ENCODE measurements at regions not wholly inside any gene's neighbourhood (a gene's known extent, or its start where the extent isn't known, plus 50 kb on each side); places are given as distances from the start of the nearest gene placed in this dataset.

GRCh38 chr3:118504906-118505305, 529.7 kb downstream of the IGSF11 start:
- H3K4me3 ChIP-seq (ENCODE audit: low read depth, low read length), result no peak overlapping the region
- DNase-seq (ENCODE audit: low read depth), result no peak
- TF ChIP-seq CTCF (conservative IDR thresholded peaks at IDR 0.05; ENCODE audit: low read depth, low read length), result no peak

GRCh38 chr3:118505784-118506183, 528.9 kb downstream of the IGSF11 start:
- no peak for TF ChIP-seq CTCF (conservative IDR thresholded peaks at IDR 0.05; ENCODE audit: low read depth, low read length)
- no peak for DNase-seq (ENCODE audit: low read depth)
- no peak overlapping the region for H3K4me3 ChIP-seq (ENCODE audit: low read depth, low read length)

GRCh38 chr3:118511402-118511801, 523.2 kb downstream of the IGSF11 start:
- DNase-seq (ENCODE audit: low read depth), result no peak
- no peak for TF ChIP-seq CTCF (conservative IDR thresholded peaks at IDR 0.05; ENCODE audit: low read depth, low read length)

GRCh38 chr3:118512301-118512700, 522.3 kb downstream of the IGSF11 start:
- no peak for TF ChIP-seq CTCF (conservative IDR thresholded peaks at IDR 0.05; ENCODE audit: low read depth, low read length)
- no peak for DNase-seq (ENCODE audit: low read depth)
- no peak overlapping the region for H3K4me3 ChIP-seq (ENCODE audit: low read depth, low read length)

More at GRCh38 chr3:118511402-118511801, 523.2 kb downstream of the IGSF11 start:
- no peak overlapping the region for H3K4me3 ChIP-seq (ENCODE audit: low read depth, low read length)

- TF ChIP-seq CTCF (conservative IDR thresholded peaks at IDR 0.05; ENCODE audit: low read depth, low read length), result no peak
- DNase-seq (ENCODE audit: low read depth), result no peak
- no peak overlapping the region for H3K4me3 ChIP-seq (ENCODE audit: low read depth, low read length)
Measured at GRCh38 chr3:118525077-118525476, 509.6 kb downstream of the IGSF11 start.

- DNase-seq (ENCODE audit: low read depth), result no peak
- no peak for TF ChIP-seq CTCF (conservative IDR thresholded peaks at IDR 0.05; ENCODE audit: low read depth, low read length)
- no peak overlapping the region for H3K4me3 ChIP-seq (ENCODE audit: low read depth, low read length)
Measured at GRCh38 chr3:118526758-118527513, 507.7 kb downstream of the IGSF11 start.

GRCh38 chr3:118527514-118528044, 507.1 kb downstream of the IGSF11 start:
- TF ChIP-seq CTCF (conservative IDR thresholded peaks at IDR 0.05; ENCODE audit: low read depth, low read length), result no peak
- no peak overlapping the region for H3K4me3 ChIP-seq (ENCODE audit: low read depth, low read length)
- DNase-seq (ENCODE audit: low read depth), result no peak

All from epithelial cell of proximal tubule (primary cell).